Sigmoid colon (tissue), 4 donors: ENCODE measurements at regions not wholly inside any gene's neighbourhood (a gene's known extent, or its start where the extent isn't known, plus 50 kb on each side); places are given as distances from the start of the nearest gene placed in this dataset.

ENCODE experiments used
- EP300 ChIP-seq, 4 donors: sonication (generic); formaldehyde crosslinking; IDR thresholded peaks; one replicate each; pipeline ENCODE4 v1.6.1; 2017; ENCODE audit warnings: antibody characterized with exemption in 4 of 4
- POLR2A ChIP-seq, 2 donors: fragments of 450-650 bp; IDR thresholded peaks; one replicate each; pipeline ENCODE4 v1.6.1; 2016; ENCODE audit warnings: antibody characterized with exemption in 2 of 2, mild to moderate bottlenecking in 2 of 2, moderate library complexity in 2 of 2
- POLR2AphosphoS5 ChIP-seq, 4 donors: sonication (generic); formaldehyde crosslinking; IDR thresholded peaks; one replicate each; pipeline ENCODE4 v1.6.1; 2017; ENCODE audit warnings: antibody characterized with exemption in 4 of 4
- TF ChIP-seq, protein P1 (sequence below), 4 experiments: fragments of 450-650 bp in 3 of 4; fragments of 200-600 bp in 1 of 4; IDR thresholded peaks; one replicate each; pipeline ENCODE4 v1.5.1; 2016 to 2019; ENCODE audit warnings: antibody characterized with exemption in 4 of 4, mild to moderate bottlenecking in 3 of 4, moderate library complexity in 2 of 4

DNA sequence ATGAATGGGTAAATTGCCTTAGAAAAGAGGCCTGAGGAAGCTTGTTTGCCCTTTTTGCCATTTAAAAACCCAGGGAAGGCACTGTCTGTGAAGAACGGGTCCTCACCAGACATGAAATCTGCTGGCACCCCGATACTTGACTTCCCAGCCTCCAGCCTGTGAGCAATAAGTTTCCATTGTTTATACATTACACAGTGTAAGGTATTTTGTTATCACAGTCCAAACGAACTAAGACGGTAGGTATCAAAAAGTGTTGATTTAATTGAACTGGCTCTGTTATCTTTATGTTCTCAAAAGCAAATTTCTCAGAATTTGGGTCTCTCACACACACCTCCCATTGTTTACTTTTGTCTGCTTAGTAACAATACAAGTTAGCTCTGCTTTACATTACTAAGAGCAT lies 181.1 kb upstream of the MARCKS start:
- TF ChIP-seq, protein P1, sequence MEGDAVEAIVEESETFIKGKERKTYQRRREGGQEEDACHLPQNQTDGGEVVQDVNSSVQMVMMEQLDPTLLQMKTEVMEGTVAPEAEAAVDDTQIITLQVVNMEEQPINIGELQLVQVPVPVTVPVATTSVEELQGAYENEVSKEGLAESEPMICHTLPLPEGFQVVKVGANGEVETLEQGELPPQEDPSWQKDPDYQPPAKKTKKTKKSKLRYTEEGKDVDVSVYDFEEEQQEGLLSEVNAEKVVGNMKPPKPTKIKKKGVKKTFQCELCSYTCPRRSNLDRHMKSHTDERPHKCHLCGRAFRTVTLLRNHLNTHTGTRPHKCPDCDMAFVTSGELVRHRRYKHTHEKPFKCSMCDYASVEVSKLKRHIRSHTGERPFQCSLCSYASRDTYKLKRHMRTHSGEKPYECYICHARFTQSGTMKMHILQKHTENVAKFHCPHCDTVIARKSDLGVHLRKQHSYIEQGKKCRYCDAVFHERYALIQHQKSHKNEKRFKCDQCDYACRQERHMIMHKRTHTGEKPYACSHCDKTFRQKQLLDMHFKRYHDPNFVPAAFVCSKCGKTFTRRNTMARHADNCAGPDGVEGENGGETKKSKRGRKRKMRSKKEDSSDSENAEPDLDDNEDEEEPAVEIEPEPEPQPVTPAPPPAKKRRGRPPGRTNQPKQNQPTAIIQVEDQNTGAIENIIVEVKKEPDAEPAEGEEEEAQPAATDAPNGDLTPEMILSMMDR (IDR thresholded peaks at IDR 0.05) = no peak
- TF ChIP-seq POLR2A (IDR thresholded peaks at IDR 0.05) (no peak), EP300 (IDR thresholded peaks at IDR 0.05) (no peak), POLR2AphosphoS5 (IDR thresholded peaks at IDR 0.05) (no peak)
